ENCODE measurements at regions not wholly inside any gene's neighbourhood (a gene's known extent, or its start where the extent isn't known, plus 50 kb on each side); places are given as distances from the start of the nearest gene placed in this dataset.

- H3K4me1 ChIP-seq (replicated peaks in 1 of 2; ENCODE audit: control insufficient read depth in 2 of 2, insufficient read depth in 2 of 2, low read length in 2 of 2), result no peaks in the 10 kb centered on the region
- no peaks in the 10 kb centered on the region for H3K9me3 ChIP-seq (replicated peaks; ENCODE audit: control insufficient read depth, insufficient read depth, low read depth, low read length)
- H3K36me3 ChIP-seq (ENCODE audit: control insufficient read depth, insufficient read depth, low read length), result no peaks in the 10 kb centered on the region
- no peaks in the 10 kb centered on the region for H3K9me1 ChIP-seq (ENCODE audit: control insufficient read depth, insufficient read depth, low read length)
- H3K4me3 ChIP-seq, result no peak overlapping the region
- ChIA-PET CTCF (ENCODE audit: low intra/inter-chr PET ratio) (no interaction called here), POLR2A (interaction anchor here (0.8 to 2.2 kb wide), 2 partner anchors 13 to 80 kb away, joined by 3 to 13 read pairs; no protein-coding TSS in a partner anchor)
- no peak overlapping the region for H2AFZ ChIP-seq (ENCODE audit: low read depth, low read length)
- H3K27ac ChIP-seq (ENCODE audit: extremely low read depth, low read depth, low read length), result no peak overlapping the region
- DNase-seq (ENCODE audit: extremely low read depth in 1 of 4, low spot score in 3 of 4) (no peak), FAIRE-seq (no peak), ATAC-seq (no peak)
- no TSS peak for BruUV-seq (replicated peaks)
- intact Hi-C loops (cut with micrococcal nuclease) (no loop called here), in situ Hi-C loops (cut with MboI) (no loop called here)
- H3K27me3 ChIP-seq (ENCODE audit: control insufficient read depth in 2 of 2, insufficient read depth in 2 of 2, low read length in 2 of 2), result peaks cover 0 to 3% of the 10 kb centered on the region in 2 experiments; a peak in 3 of 5 replicates
- 0% methylated on average over 2 of the region's 2 CpGs for WGBS (ENCODE audit: insufficient coverage, low coverage, missing lambda C conversion rate)
- H3K4me2 ChIP-seq (ENCODE audit: insufficient read depth, low read length), result no peak overlapping the region
- TF ChIP-seq NFXL1 (CRISPR knock-in tag; IDR thresholded peaks at IDR 0.05) (no peak), MYC (IDR thresholded peaks at IDR 0.05; ENCODE audit: low read depth, low read length) (no peak), MYC (CRISPR knock-in tag; IDR thresholded peaks at IDR 0.05; ENCODE audit: borderline replicate concordance, low read depth) (no peak), COPS2 (conservative IDR thresholded peaks at IDR 0.05) (no peak), NFATC3 (IDR thresholded peaks at IDR 0.05) (no peak)
- no peaks in the 10 kb centered on the region for H3K79me2 ChIP-seq (ENCODE audit: control insufficient read depth, insufficient read depth, low read length)
- H3K9ac ChIP-seq (ENCODE audit: insufficient read depth in 1 of 2, low read depth in 2 of 2, low read length in 2 of 2), result no peak overlapping the region
- no peaks in the 10 kb centered on the region for H4K20me1 ChIP-seq (replicated peaks; ENCODE audit: control insufficient read depth, insufficient read depth, low read length)
Measured at GRCh38 chr5:68983043-68983442, 110.8 kb upstream of the SLC30A5 start.

- no peak overlapping the region for H3K4me2 ChIP-seq (ENCODE audit: insufficient read depth, low read length)
- no peak overlapping the region for H3K4me3 ChIP-seq
- H3K9ac ChIP-seq (ENCODE audit: insufficient read depth in 1 of 2, low read depth in 2 of 2, low read length in 2 of 2), result no peak overlapping the region
- 0% methylated on average over 3 of the region's 3 CpGs for WGBS (ENCODE audit: insufficient coverage, low coverage, missing lambda C conversion rate)
- no peak for FAIRE-seq
- H3K27me3 ChIP-seq (ENCODE audit: control insufficient read depth in 2 of 2, insufficient read depth in 2 of 2, low read length in 2 of 2), result peaks cover 0 to 3% of the 10 kb centered on the region in 2 experiments; a peak in 3 of 5 replicates
- CTCF ChIA-PET (ENCODE audit: low intra/inter-chr PET ratio), result no interaction called here
- no peaks in the 10 kb centered on the region for H3K9me3 ChIP-seq (replicated peaks; ENCODE audit: control insufficient read depth, insufficient read depth, low read depth, low read length)
- H2AFZ ChIP-seq (ENCODE audit: low read depth, low read length), result no peak overlapping the region
- intact Hi-C loops (cut with micrococcal nuclease) (no loop called here), in situ Hi-C loops (cut with MboI) (no loop called here)
- no peaks in the 10 kb centered on the region for H3K36me3 ChIP-seq (ENCODE audit: control insufficient read depth, insufficient read depth, low read length)
- DNase-seq (ENCODE audit: extremely low read depth in 1 of 4, low spot score in 3 of 4), result no peak
- H3K9me1 ChIP-seq (ENCODE audit: control insufficient read depth, insufficient read depth, low read length), result no peaks in the 10 kb centered on the region
- H3K27ac ChIP-seq (ENCODE audit: extremely low read depth, low read depth, low read length), result no peak overlapping the region
- no TSS peak for BruUV-seq (replicated peaks)
- H3K4me1 ChIP-seq (replicated peaks in 1 of 2; ENCODE audit: control insufficient read depth in 2 of 2, insufficient read depth in 2 of 2, low read length in 2 of 2), result no peaks in the 10 kb centered on the region
- no peaks in the 10 kb centered on the region for H3K79me2 ChIP-seq (ENCODE audit: control insufficient read depth, insufficient read depth, low read length)
- POLR2A ChIA-PET, result interaction anchor here (2.2 kb wide), 1 partner anchor 14 kb away, joined by 13 read pairs; no protein-coding TSS in a partner anchor
- no peak for ATAC-seq
- no peaks in the 10 kb centered on the region for H4K20me1 ChIP-seq (replicated peaks; ENCODE audit: control insufficient read depth, insufficient read depth, low read length)
- TF ChIP-seq, protein P1, sequence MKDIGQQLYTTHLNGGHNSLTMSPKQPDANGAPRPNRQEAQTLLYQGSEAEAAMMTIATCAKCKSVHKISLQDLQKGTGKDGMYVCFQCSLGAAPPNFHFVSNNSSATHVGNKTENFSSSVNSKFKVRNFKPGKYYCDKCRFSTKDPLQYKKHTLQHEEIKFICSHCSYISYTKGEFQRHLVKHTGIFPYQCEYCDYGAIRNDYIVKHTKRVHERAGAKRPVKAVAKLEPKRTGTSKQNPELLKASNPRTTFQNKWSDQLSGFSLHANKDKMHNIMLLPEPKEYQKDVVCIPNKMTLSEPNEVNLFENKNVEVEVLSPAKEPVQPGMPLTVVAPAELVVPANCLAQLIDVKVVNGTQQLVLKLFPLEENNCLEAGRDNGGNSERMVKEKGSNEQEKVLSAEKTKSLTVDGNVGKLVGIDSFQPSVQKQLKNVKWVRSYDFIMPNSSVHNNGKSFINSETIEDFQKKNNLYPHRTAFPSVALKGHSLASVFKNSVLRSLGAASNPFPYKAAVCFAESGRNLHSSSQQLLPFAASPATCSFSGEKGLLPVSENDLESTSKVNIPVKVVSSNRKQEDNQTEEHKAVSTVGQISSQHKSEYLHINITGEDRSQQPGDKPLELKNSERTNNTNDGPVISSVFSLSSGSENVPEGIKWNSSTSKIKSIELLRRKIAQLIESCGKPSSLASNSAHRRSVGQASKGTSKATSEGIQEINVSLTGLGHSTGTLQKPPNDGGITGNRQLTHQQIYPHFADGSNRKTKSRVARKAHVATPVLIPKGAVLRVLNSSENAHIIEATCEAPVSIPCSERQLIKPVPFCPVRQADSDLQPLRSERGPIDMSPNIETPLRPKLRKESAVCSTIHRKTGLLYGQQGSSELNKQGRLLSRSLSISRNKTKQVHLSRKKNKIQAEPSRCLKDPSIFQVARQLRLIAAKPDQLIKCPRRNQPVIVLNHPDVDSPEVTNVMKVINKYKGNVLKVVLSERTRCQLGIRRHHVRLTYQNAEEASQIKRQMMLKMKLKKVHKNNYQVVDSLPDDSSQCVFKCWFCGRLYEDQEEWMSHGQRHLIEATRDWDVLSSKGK (CRISPR knock-in tag; IDR thresholded peaks at IDR 0.05), result no peak
- TF ChIP-seq SMARCE1 (IDR thresholded peaks at IDR 0.05), result no peak
- TF ChIP-seq SOX6 (IDR thresholded peaks at IDR 0.05), result no peak
- no peak for TF ChIP-seq FOXA3 (CRISPR knock-in tag; conservative IDR thresholded peaks at IDR 0.05 in 1 of 2, IDR thresholded peaks at IDR 0.05 in 1 of 2)
- TF ChIP-seq MXI1 (IDR thresholded peaks at IDR 0.05; ENCODE audit: low read depth, low read length), result no peak
- no peak for TF ChIP-seq ZKSCAN8 (CRISPR knock-in tag; IDR thresholded peaks at IDR 0.05)
- no peak for TF ChIP-seq ARID2 (IDR thresholded peaks at IDR 0.05)
- TF ChIP-seq SNRNP70 (optimal IDR thresholded peaks at IDR 0.05; ENCODE audit: low read depth, low read length), result no peak
- no peak for TF ChIP-seq CHCHD3 (CRISPR knock-in tag; IDR thresholded peaks at IDR 0.05)
- TF ChIP-seq ZNF324 (CRISPR knock-in tag; IDR thresholded peaks at IDR 0.05), result no peak
Measured at GRCh38 chr5:68983959-68984358, 109.9 kb upstream of the SLC30A5 start.

Measured in K562 (cell line).